22Rv1 (cell line): ENCODE measurements at regions not wholly inside any gene's neighbourhood (a gene's known extent, or its start where the extent isn't known, plus 50 kb on each side); places are given as distances from the start of the nearest gene placed in this dataset.

Source experiments
- ZFX ChIP-seq: fragments of 450-650 bp; IDR thresholded peaks from 2 replicates; pipeline ENCODE4 v1.6.1; 2017; ENCODE audit warnings: antibody characterized with exemption, borderline replicate concordance
- TF ChIP-seq, protein P1 (sequence below): fragments of 450-650 bp; IDR thresholded peaks from 2 replicates; pipeline ENCODE4 v1.5.1; 2017; ENCODE audit warnings: mild to moderate bottlenecking

DNA sequence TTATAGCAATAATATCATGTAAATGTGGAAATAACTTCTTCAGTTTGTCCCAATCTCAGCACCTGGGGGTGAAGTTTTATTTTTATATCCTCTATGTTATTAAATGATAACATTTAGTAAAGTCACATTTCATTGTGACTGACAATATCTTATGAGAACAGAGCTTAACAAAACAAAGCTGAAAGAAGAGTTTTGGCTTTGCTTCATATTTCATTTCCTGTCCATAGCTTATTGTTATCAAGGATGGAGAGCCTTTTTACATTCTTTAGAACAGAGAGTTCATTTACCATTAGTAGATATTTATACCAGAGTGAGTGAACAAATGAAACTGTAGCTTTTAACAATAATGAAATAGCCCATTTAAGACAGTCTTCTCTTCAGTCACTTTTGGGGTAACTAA lies 231.9 kb upstream of the SGK1 start:
- TF ChIP-seq, protein P1, sequence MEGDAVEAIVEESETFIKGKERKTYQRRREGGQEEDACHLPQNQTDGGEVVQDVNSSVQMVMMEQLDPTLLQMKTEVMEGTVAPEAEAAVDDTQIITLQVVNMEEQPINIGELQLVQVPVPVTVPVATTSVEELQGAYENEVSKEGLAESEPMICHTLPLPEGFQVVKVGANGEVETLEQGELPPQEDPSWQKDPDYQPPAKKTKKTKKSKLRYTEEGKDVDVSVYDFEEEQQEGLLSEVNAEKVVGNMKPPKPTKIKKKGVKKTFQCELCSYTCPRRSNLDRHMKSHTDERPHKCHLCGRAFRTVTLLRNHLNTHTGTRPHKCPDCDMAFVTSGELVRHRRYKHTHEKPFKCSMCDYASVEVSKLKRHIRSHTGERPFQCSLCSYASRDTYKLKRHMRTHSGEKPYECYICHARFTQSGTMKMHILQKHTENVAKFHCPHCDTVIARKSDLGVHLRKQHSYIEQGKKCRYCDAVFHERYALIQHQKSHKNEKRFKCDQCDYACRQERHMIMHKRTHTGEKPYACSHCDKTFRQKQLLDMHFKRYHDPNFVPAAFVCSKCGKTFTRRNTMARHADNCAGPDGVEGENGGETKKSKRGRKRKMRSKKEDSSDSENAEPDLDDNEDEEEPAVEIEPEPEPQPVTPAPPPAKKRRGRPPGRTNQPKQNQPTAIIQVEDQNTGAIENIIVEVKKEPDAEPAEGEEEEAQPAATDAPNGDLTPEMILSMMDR, result no peak
- no peak for TF ChIP-seq ZFX
